Neural cell (in vitro differentiated cells): ENCODE measurements at regions not wholly inside any gene's neighbourhood (a gene's known extent, or its start where the extent isn't known, plus 50 kb on each side); places are given as distances from the start of the nearest gene placed in this dataset.

ENCODE experiments used
- H2AFZ ChIP-seq: fragments of 200-600, 300-800 bp; sonication (generic), shearing (Covaris generic); 2 replicates; pipeline ENCODE4 v1.6.0; 2014; ENCODE audit warnings: low read depth, mild to moderate bottlenecking, antibody characterized with exemption, low read length, moderate library complexity
- H3F3A ChIP-seq: fragments of 200-600 bp; shearing (Covaris generic); 2 replicates; pipeline ENCODE4 v1.6.1; 2016; ENCODE audit warnings: mild to moderate bottlenecking, moderate library complexity, mixed read lengths, antibody characterized with exemption, low read length; ENCODE audit not compliant: insufficient read depth, poor library complexity, severe bottlenecking
- H3K27ac ChIP-seq: fragments of 200-600, 300-800 bp; sonication (generic), shearing (Covaris generic); 2 replicates; pipeline ENCODE4 v1.5.1; 2014; ENCODE audit warnings: mild to moderate bottlenecking, low read length, moderate library complexity
- H3K27me3 ChIP-seq: fragments of 300-800, 200-600 bp; sonication (generic), shearing (Covaris generic); 2 replicates; pipeline ENCODE4 v1.6.0; 2014; ENCODE audit warnings: mild to moderate bottlenecking, low read depth, low read length, moderate library complexity; ENCODE audit not compliant: insufficient read depth
- H3K36me3 ChIP-seq: fragments of 300-800, 200-600 bp; sonication (generic), shearing (Covaris generic); 2 replicates; pipeline ENCODE4 v1.5.1; 2014; ENCODE audit warnings: mild to moderate bottlenecking, antibody characterized with exemption, low read length, moderate library complexity; ENCODE audit not compliant: insufficient read depth
- H3K4me2 ChIP-seq: fragments of 300-800, 200-600 bp; sonication (generic), shearing (Covaris generic); 2 replicates; pipeline ENCODE4 v1.6.0; 2014; ENCODE audit warnings: mild to moderate bottlenecking, low read length
- H3K4me3 ChIP-seq: fragments of 300-800, 200-600 bp; sonication (generic), shearing (Covaris generic); 2 replicates; pipeline ENCODE4 v1.5.1; 2014; ENCODE audit warnings: mild to moderate bottlenecking, low read length, moderate library complexity
- H3K79me2 ChIP-seq: fragments of 200-600 bp; shearing (Covaris generic); replicated peaks from 2 replicates; pipeline ENCODE4 v1.6.0; 2014; ENCODE audit warnings: mild to moderate bottlenecking, low read length, moderate library complexity; ENCODE audit not compliant: insufficient read depth
- H3K9ac ChIP-seq: fragments of 300-800, 200-600 bp; sonication (generic), shearing (Covaris generic); 2 replicates; pipeline ENCODE4 v1.6.1; 2016; ENCODE audit warnings: mild to moderate bottlenecking, low read length, mixed read lengths
- H3K9me2 ChIP-seq: fragments of 200-600 bp; shearing (Covaris generic); 2 replicates; pipeline ENCODE4 v1.6.1; 2016; ENCODE audit warnings: mild to moderate bottlenecking, low read length, mixed read lengths; ENCODE audit not compliant: insufficient read depth
- H3K9me3 ChIP-seq: fragments of 200-600, 300-800 bp; sonication (generic), shearing (Covaris generic); 2 replicates; pipeline ENCODE4 v1.6.1; 2016; ENCODE audit warnings: mild to moderate bottlenecking, mixed run types, low read length, moderate library complexity, mixed read lengths
- H4K20me1 ChIP-seq: fragments of 200-600 bp; shearing (Covaris generic); 2 replicates; pipeline ENCODE4 v1.6.1; 2016; ENCODE audit warnings: mild to moderate bottlenecking, mixed run types; ENCODE audit not compliant: insufficient read depth
- EP300 ChIP-seq: fragments of 450-650 bp; conservative IDR thresholded peaks from 2 replicates; pipeline ENCODE4 v1.6.1; 2014; ENCODE audit warnings: antibody characterized with exemption, mild to moderate bottlenecking, moderate library complexity; ENCODE audit not compliant: poor library complexity, severe bottlenecking
- EZH2 ChIP-seq: fragments of 200-600, 300-800 bp; shearing (Covaris generic), sonication (generic); IDR thresholded peaks from 2 replicates; pipeline ENCODE4 v1.6.1; 2014; ENCODE audit warnings: antibody characterized with exemption, low read length, borderline replicate concordance, mild to moderate bottlenecking; ENCODE audit not compliant: insufficient read depth, poor library complexity, severe bottlenecking
- MXI1 ChIP-seq: fragments of 450-650 bp; conservative IDR thresholded peaks from 2 replicates; pipeline ENCODE4 v1.6.1; 2014; ENCODE audit warnings: antibody characterized with exemption, mild to moderate bottlenecking; ENCODE audit not compliant: poor library complexity, severe bottlenecking
- POLR2AphosphoS5 ChIP-seq: IDR thresholded peaks from 2 replicates; pipeline ENCODE4 v1.6.1; 2012
- RAD21 ChIP-seq: fragments of 450-650 bp; conservative IDR thresholded peaks from 2 replicates; pipeline ENCODE4 v1.6.1; 2014; ENCODE audit warnings: antibody characterized with exemption, mild to moderate bottlenecking, moderate library complexity
- SMC3 ChIP-seq: fragments of 450-650 bp; conservative IDR thresholded peaks from 2 replicates; pipeline ENCODE4 v1.6.1; 2014; ENCODE audit warnings: antibody characterized with exemption, mild to moderate bottlenecking, moderate library complexity; ENCODE audit not compliant: poor library complexity
- TAF1 ChIP-seq: IDR thresholded peaks from 2 replicates; pipeline ENCODE4 v1.6.1; 2012; ENCODE audit warnings: low read depth
- TF ChIP-seq, protein P1 (sequence below): fragments of 450-650 bp; IDR thresholded peaks from 2 replicates; pipeline ENCODE4 v1.5.1; 2014; ENCODE audit warnings: antibody characterized with exemption, mild to moderate bottlenecking, moderate library complexity; ENCODE audit not compliant: poor library complexity, severe bottlenecking
- TF ChIP-seq, protein P2 (sequence below): IDR thresholded peaks from 2 replicates; pipeline ENCODE4 v1.6.1; 2012; ENCODE audit warnings: borderline replicate concordance

DNA sequence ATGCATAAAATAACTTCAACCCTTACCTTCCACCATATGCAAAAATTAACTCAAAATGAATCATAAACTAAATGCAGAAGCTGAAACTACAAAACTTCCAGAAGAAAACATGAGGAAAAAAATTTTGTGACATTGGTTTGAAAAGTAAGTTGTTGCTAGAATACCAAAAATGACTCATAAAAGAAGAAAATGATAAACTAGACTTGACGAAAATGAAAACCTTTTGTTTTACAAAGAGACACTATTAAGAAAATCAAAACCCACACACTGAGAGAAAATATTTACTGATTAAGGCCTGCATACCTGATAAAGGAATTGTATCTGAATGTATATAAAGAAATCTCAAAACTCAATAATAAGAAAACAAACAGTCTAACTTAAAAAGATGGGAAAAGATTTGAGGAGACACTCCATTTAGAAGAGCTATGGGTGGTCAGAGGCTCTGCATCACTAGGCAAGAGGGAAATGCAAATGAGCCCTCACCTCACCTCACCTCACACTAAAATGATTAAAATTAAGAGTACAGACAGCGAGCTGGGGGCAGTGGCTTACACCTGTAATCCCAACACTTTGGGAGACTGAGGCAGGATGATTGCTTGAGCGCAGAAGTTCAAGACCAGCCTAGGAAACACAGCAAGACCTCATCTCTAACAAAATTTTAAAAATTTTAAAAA lies 97.6 kb upstream of the CST7 start:
- H4K20me1 ChIP-seq, result no peaks in the 10 kb centered on the region
- no peaks in the 10 kb centered on the region for H3K27me3 ChIP-seq
- H3K4me2 ChIP-seq, result no peak overlapping the region
- H3K9ac ChIP-seq, result no peak overlapping the region
- no peak overlapping the region for H3K4me3 ChIP-seq
- H3K9me2 ChIP-seq, result no peaks in the 10 kb centered on the region
- no peaks in the 10 kb centered on the region for H3K36me3 ChIP-seq
- TF ChIP-seq, protein P1, sequence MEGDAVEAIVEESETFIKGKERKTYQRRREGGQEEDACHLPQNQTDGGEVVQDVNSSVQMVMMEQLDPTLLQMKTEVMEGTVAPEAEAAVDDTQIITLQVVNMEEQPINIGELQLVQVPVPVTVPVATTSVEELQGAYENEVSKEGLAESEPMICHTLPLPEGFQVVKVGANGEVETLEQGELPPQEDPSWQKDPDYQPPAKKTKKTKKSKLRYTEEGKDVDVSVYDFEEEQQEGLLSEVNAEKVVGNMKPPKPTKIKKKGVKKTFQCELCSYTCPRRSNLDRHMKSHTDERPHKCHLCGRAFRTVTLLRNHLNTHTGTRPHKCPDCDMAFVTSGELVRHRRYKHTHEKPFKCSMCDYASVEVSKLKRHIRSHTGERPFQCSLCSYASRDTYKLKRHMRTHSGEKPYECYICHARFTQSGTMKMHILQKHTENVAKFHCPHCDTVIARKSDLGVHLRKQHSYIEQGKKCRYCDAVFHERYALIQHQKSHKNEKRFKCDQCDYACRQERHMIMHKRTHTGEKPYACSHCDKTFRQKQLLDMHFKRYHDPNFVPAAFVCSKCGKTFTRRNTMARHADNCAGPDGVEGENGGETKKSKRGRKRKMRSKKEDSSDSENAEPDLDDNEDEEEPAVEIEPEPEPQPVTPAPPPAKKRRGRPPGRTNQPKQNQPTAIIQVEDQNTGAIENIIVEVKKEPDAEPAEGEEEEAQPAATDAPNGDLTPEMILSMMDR, result no peak
- no peak for TF ChIP-seq EZH2
- no peak for TF ChIP-seq MXI1
- TF ChIP-seq TAF1, result no peak
- TF ChIP-seq, protein P2, sequence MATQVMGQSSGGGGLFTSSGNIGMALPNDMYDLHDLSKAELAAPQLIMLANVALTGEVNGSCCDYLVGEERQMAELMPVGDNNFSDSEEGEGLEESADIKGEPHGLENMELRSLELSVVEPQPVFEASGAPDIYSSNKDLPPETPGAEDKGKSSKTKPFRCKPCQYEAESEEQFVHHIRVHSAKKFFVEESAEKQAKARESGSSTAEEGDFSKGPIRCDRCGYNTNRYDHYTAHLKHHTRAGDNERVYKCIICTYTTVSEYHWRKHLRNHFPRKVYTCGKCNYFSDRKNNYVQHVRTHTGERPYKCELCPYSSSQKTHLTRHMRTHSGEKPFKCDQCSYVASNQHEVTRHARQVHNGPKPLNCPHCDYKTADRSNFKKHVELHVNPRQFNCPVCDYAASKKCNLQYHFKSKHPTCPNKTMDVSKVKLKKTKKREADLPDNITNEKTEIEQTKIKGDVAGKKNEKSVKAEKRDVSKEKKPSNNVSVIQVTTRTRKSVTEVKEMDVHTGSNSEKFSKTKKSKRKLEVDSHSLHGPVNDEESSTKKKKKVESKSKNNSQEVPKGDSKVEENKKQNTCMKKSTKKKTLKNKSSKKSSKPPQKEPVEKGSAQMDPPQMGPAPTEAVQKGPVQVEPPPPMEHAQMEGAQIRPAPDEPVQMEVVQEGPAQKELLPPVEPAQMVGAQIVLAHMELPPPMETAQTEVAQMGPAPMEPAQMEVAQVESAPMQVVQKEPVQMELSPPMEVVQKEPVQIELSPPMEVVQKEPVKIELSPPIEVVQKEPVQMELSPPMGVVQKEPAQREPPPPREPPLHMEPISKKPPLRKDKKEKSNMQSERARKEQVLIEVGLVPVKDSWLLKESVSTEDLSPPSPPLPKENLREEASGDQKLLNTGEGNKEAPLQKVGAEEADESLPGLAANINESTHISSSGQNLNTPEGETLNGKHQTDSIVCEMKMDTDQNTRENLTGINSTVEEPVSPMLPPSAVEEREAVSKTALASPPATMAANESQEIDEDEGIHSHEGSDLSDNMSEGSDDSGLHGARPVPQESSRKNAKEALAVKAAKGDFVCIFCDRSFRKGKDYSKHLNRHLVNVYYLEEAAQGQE, result no peak
- TF ChIP-seq SMC3, result no peak
- TF ChIP-seq POLR2AphosphoS5, result no peak
- TF ChIP-seq RAD21, result no peak
- TF ChIP-seq EP300, result no peak
- no peak overlapping the region for H2AFZ ChIP-seq
- H3K9me3 ChIP-seq, result no peaks in the 10 kb centered on the region
- no peaks in the 10 kb centered on the region for H3F3A ChIP-seq
- no peaks in the 10 kb centered on the region for H3K79me2 ChIP-seq
- H3K27ac ChIP-seq, result no peak overlapping the region

DNA sequence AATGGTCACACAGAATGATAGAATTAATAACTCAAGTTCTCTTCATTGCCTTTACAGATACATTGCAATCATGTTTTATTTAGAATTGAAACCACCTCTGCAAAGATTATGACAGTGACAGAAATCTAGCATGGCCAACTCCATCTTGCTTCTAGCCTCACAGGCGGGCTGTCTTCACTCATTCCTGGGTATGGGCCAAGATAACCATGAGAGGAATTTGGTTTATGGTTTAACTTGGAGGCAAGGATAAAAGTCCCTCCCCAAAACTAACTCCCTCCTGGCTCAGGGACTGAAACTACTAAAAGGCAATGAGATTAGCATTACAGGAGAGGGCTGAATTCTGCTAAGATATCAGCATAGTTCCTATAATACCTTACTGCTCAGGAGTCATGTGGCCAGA lies 95.2 kb upstream of the CST7 start:
- H3K9me3 ChIP-seq, result peaks cover 4% of the 10 kb centered on the region
- H3K79me2 ChIP-seq, result no peaks in the 10 kb centered on the region
- no peaks in the 10 kb centered on the region for H3K27me3 ChIP-seq
- no peak overlapping the region for H2AFZ ChIP-seq
- no peaks in the 10 kb centered on the region for H3K9me2 ChIP-seq
- no peak overlapping the region for H3K4me2 ChIP-seq
- no peaks in the 10 kb centered on the region for H4K20me1 ChIP-seq
- H3K4me3 ChIP-seq, result no peak overlapping the region
- H3K9ac ChIP-seq, result no peak overlapping the region
- H3K27ac ChIP-seq, result no peak overlapping the region
- no peaks in the 10 kb centered on the region for H3F3A ChIP-seq
- no peaks in the 10 kb centered on the region for H3K36me3 ChIP-seq
- TF ChIP-seq EP300 (no peak), MXI1 (no peak), POLR2AphosphoS5 (no peak), EZH2 (no peak)
- TF ChIP-seq, protein P2, result no peak
